PC-3 (cell line): ENCODE measurements at regions not wholly inside any gene's neighbourhood (a gene's known extent, or its start where the extent isn't known, plus 50 kb on each side); places are given as distances from the start of the nearest gene placed in this dataset.

ENCODE experiments used
- CTCF ChIP-seq: fragments of 300-600 bp; sonication (generic); conservative IDR thresholded peaks from 2 replicates; pipeline ENCODE4 v1.5.1; 2017; ENCODE audit warnings: antibody characterized with exemption, low read depth, mild to moderate bottlenecking, low read length
- EZH2 ChIP-seq: fragments of 300-600 bp; sonication (generic); IDR thresholded peaks from one replicate; pipeline ENCODE4 v1.6.1; 2017; ENCODE audit warnings: antibody characterized with exemption, mild to moderate bottlenecking, low read length; ENCODE audit not compliant: unreplicated experiment
- EZH2phosphoT487 ChIP-seq: fragments of 300-600 bp; sonication (generic); IDR thresholded peaks from 2 replicates; pipeline ENCODE4 v1.6.1; 2018; ENCODE audit warnings: mild to moderate bottlenecking, antibody characterized with exemption, low read length, borderline replicate concordance

- TF ChIP-seq CTCF (no peak), EZH2 (no peak), EZH2phosphoT487 (no peak)
Measured at GRCh38 chr10:121085367-121085766, 234.2 kb downstream of the WDR11 start.
